Transverse colon (tissue), 4 donors: ENCODE measurements at regions not wholly inside any gene's neighbourhood (a gene's known extent, or its start where the extent isn't known, plus 50 kb on each side); places are given as distances from the start of the nearest gene placed in this dataset.

Experiments
- DNase-seq: peaks from one replicate; pipeline ENCODE4 v3.0.0-alpha.2; 2019
- H3K27ac ChIP-seq, 4 donors: fragments of 200-600 bp; sonication (generic); 2 replicates each; pipeline ENCODE4 v1.5.1; 2016 to 2018; ENCODE audit warnings: inconsistent platforms in 4 of 4
- H3K27me3 ChIP-seq: fragments of 200-600 bp; sonication (generic); 2 replicates; pipeline ENCODE4 v1.5.1; 2017; ENCODE audit warnings: inconsistent platforms
- H3K36me3 ChIP-seq, 4 donors: fragments of 200-600 bp; sonication (generic); 2 replicates each; pipeline ENCODE4 v1.5.1; 2017 to 2019; ENCODE audit warnings: inconsistent platforms in 4 of 4
- H3K4me1 ChIP-seq, 4 donors: fragments of 200-600 bp; sonication (generic); 2 replicates each; pipeline ENCODE4 v1.5.1; 2017 to 2020; ENCODE audit warnings: inconsistent platforms in 4 of 4
- H3K4me3 ChIP-seq, 4 donors: fragments of 200-600 bp; sonication (generic); 1 replicate in 1 of 4; 2 replicates in 3 of 4; pipeline versions ENCODE4 v1.5.1 to v1.6.1; 2017 to 2019; ENCODE audit warnings: inconsistent platforms in 4 of 4
- H3K9me3 ChIP-seq, 2 donors: fragments of 200-600 bp; sonication (generic); 2 replicates each; pipeline ENCODE4 v1.5.1; 2017 to 2019; ENCODE audit warnings: inconsistent platforms in 2 of 2
- CTCF ChIP-seq, 5 experiments: fragments of 200-600 bp in 3 of 5; fragments of 450-650 bp in 2 of 5; sonication (generic) in 3 of 5; IDR thresholded peaks; 1 replicate in 2 of 5; 2 replicates in 3 of 5; pipeline ENCODE4 v1.5.1; 2016 to 2017; ENCODE audit warnings: antibody characterized with exemption in 5 of 5, inconsistent platforms in 3 of 5, mild to moderate bottlenecking in 2 of 5, moderate library complexity in 1 of 5
- EP300 ChIP-seq: sonication (generic); formaldehyde crosslinking; IDR thresholded peaks from one replicate; pipeline ENCODE4 v1.6.1; 2017; ENCODE audit warnings: antibody characterized with exemption, low read depth
- POLR2A ChIP-seq: fragments of 450-650 bp; IDR thresholded peaks from one replicate; pipeline ENCODE4 v1.6.1; 2016; ENCODE audit warnings: antibody characterized with exemption, mild to moderate bottlenecking, moderate library complexity
- POLR2AphosphoS5 ChIP-seq, 3 donors: sonication (generic); formaldehyde crosslinking; IDR thresholded peaks; one replicate each; pipeline ENCODE4 v1.6.1; 2016; ENCODE audit warnings: antibody characterized with exemption in 3 of 3
- WGBS, 2 donors: methylation state at CpG; one replicate each; pipeline ENCODE4 v1.1.5; 2018; ENCODE audit warnings: low coverage in 1 of 2; 5-methylcytosine and 5-hydroxymethylcytosine counted together
- in situ Hi-C, 4 donors: fragments of 200-750 bp; cut with MboI; loops; one replicate each; pipeline versions ENCODE4 v1.15.0 to v1.15.1; 2017; ENCODE audit warnings: low sequenced_read_pairs in 3 of 4, low pct_ligation_motif_present in 1 of 4, low pct_unique_long_range_greater_than_20kb in 1 of 4
- intact Hi-C: fragments of 100-400 bp; cut with DNase I; formaldehyde crosslinking; loops from one replicate; pipeline ENCODE4 v1.15.1; 2023; ENCODE audit warnings: low total_unique reads

- 82% methylated on average over 2 of the region's 2 CpGs; no CpG with 5 or more reads in 1 of the 2 donors for WGBS, 2 donors
- TF ChIP-seq EP300: no peak
- TF ChIP-seq POLR2A: no peak
- TF ChIP-seq CTCF (IDR thresholded peaks at IDR 0.05): no peak
- no peak for TF ChIP-seq POLR2AphosphoS5 (IDR thresholded peaks at IDR 0.05)
These were observed 55.7 kb upstream of the ABCC4 start for GRCh38 chr13:95356916-95357315.

GRCh38 chr13:95357875-95358274 is 56.6 kb upstream of the ABCC4 start:
- intact Hi-C loops: no loop called here
- Histone ChIP-seq H3K4me3 (no peak overlapping the region), H3K27me3 (no peaks in the 10 kb centered on the region), H3K36me3 (no peaks in the 10 kb centered on the region), H3K9me3 (no peaks in the 10 kb centered on the region), H3K27ac (no peak overlapping the region), H3K4me1 (peaks cover 0 to 5% (median 0%) of the 10 kb centered on the region in 4 donors)
- in situ Hi-C loops: no loop called here
- no peak for TF ChIP-seq CTCF (IDR thresholded peaks at IDR 0.05)
- TF ChIP-seq POLR2A: no peak
- no peak for TF ChIP-seq EP300
- no peak for TF ChIP-seq POLR2AphosphoS5 (IDR thresholded peaks at IDR 0.05)
- no peak for DNase-seq
- 45 to 83% methylated on average over 1 to 4 of the region's 4 CpGs for WGBS, 2 donors

More at GRCh38 chr13:95356916-95357315, 55.7 kb upstream of the ABCC4 start:
- Histone ChIP-seq H3K36me3 (no peaks in the 10 kb centered on the region), H3K4me1 (peaks cover 0 to 5% (median 0%) of the 10 kb centered on the region in 4 donors), H3K4me3 (no peak overlapping the region), H3K27me3 (no peaks in the 10 kb centered on the region), H3K27ac (no peak overlapping the region), H3K9me3 (no peaks in the 10 kb centered on the region)
- no peak for DNase-seq
- in situ Hi-C loops (no loop called here), intact Hi-C loops (no loop called here)

DNA sequence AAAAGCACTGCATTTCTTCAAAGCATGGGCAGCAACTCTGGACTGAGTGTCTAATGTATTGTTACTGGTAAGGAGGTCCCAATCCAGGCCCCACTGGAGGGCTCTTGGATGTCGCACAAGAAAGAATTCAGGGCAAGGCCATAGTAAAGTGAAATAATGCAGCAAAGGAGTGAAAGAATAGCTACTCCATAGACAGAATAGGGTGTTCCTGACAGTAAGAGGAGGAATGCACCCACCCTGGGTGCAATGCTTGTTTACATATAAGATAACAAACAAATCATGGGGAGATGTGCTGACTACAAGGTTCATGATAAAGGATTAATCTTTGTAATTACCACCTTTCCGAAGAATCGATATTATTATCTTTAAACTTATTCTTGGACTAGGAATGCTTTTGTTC is 58.8 kb upstream of the ABCC4 start:
- H3K27me3 ChIP-seq: no peaks in the 10 kb centered on the region
- H3K36me3 ChIP-seq: no peaks in the 10 kb centered on the region
- WGBS, 2 donors: 88 to 92% methylated on average over 3 of the region's 3 CpGs
- no peak for DNase-seq
- TF ChIP-seq POLR2AphosphoS5 (IDR thresholded peaks at IDR 0.05) (no peak), POLR2A (no peak), CTCF (IDR thresholded peaks at IDR 0.05) (no peak)
- in situ Hi-C loops: no loop called here
- intact Hi-C loops: no loop called here
- H3K9me3 ChIP-seq: peaks cover 0 to 5% of the 10 kb centered on the region in 2 donors
- H3K4me3 ChIP-seq: no peak overlapping the region
- H3K4me1 ChIP-seq: peaks cover 0 to 2% (median 0%) of the 10 kb centered on the region in 4 donors
- H3K27ac ChIP-seq: no peak overlapping the region

DNA sequence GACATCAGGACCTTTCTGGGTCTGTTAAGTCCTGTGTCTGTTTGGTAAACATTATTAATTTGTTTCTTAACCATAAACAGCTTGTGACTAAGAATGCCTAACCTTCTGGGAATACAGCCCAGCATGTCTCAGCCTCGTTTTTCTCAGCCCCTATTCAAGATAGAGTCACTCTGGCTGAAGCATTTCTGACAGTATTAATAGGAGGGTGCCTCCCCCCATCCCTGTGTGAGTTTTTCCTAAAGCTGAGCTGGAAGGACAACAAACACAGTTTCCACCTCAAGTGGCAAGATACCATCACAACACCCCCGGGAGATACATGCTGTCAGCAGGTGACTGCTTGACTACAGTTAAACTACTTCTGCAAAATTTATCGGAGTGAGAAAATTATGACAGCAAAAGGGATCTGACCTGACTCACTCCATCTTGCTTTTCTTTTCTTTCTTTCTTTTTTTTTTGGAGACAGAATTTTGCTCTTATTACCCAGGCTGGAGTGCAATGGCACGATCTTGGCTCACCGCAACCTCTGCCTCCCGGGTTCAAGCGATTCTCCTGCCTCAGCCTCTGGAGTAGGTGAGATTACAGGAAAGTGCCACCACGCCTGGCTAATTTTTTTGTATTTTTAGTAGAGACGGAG is 59.3 kb upstream of the ABCC4 start:
- Histone ChIP-seq H3K27me3 (no peaks in the 10 kb centered on the region), H3K27ac (no peak overlapping the region), H3K9me3 (peaks cover 0 to 5% of the 10 kb centered on the region in 2 donors), H3K4me1 (no peaks in the 10 kb centered on the region), H3K4me3 (no peak overlapping the region), H3K36me3 (no peaks in the 10 kb centered on the region)
- TF ChIP-seq CTCF (IDR thresholded peaks at IDR 0.05): no peak
- no peak for TF ChIP-seq POLR2AphosphoS5 (IDR thresholded peaks at IDR 0.05)
- TF ChIP-seq EP300: no peak
- no peak for TF ChIP-seq POLR2A
- in situ Hi-C loops (no loop called here), intact Hi-C loops (no loop called here)
- no peak for DNase-seq
- WGBS, 2 donors: 70 to 86% methylated on average over 2 to 9 of the region's 9 CpGs
